Mucosa of descending colon (tissue), 3 donors: ENCODE measurements at regions not wholly inside any gene's neighbourhood (a gene's known extent, or its start where the extent isn't known, plus 50 kb on each side); places are given as distances from the start of the nearest gene placed in this dataset.

Experiments
- ATAC-seq: fragments of 200-7000 bp; cut with Tn5 transposase; one replicate; pipeline ENCODE4 v1.9.1; 2020; ENCODE audit warnings: mild to moderate bottlenecking, moderate library complexity
- DNase-seq, 3 donors: peaks; one replicate each; pipeline ENCODE4 v3.0.0-alpha.2; 2020
- H3K36me3 ChIP-seq: fragments of 200-600 bp; one replicate; pipeline ENCODE4 v1.8.0; 2021; ENCODE audit warnings: low read depth, mild to moderate bottlenecking
- H3K4me1 ChIP-seq: fragments of 200-600 bp; one replicate; pipeline ENCODE4 v1.8.0; 2021; ENCODE audit warnings: low read depth, mild to moderate bottlenecking
- H3K4me3 ChIP-seq: fragments of 200-600 bp; one replicate; pipeline ENCODE4 v1.8.0; 2021; ENCODE audit warnings: mild to moderate bottlenecking
- H3K9me3 ChIP-seq: fragments of 200-600 bp; one replicate; pipeline ENCODE4 v1.8.0; 2021; ENCODE audit warnings: mild to moderate bottlenecking
- intact Hi-C, 2 donors: fragments of 100-400 bp; cut with DNase I in 1 of 2; cut with micrococcal nuclease in 1 of 2; formaldehyde crosslinking; loops; one replicate each; pipeline versions ENCODE4 v1.11.0 to v1.11.1; 2022; cut with DNase I, micrococcal nuclease
- TF ChIP-seq, protein P1 (sequence below): fragments of 200-600 bp; IDR thresholded peaks from one replicate; pipeline ENCODE4 v1.8.0; 2022; ENCODE audit warnings: antibody characterized with exemption, mild to moderate bottlenecking
- donor health status: DM: no; HTN: no; CAD: no; lungs with moderate emphysema.
- donor health status: DM: no; HTN: no; CAD: no.
- donor health status: DM: no; HTN: yes; CAD: no.

DNA sequence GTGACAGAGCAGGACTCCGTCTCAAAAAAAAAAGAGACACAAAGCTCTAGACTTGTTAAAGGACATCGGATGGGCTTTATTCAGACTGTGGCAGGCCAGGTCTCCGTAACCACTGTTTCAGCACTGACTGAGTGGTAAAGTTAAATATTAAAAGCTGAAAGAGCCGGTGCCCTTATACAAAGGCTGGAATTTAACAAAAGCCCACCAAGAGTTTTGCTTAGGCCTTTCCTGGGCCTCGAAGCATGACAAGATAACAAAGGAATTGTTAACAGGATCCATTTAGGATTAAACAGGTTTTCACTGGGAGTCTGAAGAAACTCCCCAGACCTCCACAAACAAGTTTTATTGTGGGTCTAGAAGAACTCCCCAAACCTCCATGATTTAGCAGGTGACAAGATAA lies 727.8 kb downstream of the TYW1 start:
- intact Hi-C loops: no loop called here
- H3K36me3 ChIP-seq: no peaks in the 10 kb centered on the region

DNA sequence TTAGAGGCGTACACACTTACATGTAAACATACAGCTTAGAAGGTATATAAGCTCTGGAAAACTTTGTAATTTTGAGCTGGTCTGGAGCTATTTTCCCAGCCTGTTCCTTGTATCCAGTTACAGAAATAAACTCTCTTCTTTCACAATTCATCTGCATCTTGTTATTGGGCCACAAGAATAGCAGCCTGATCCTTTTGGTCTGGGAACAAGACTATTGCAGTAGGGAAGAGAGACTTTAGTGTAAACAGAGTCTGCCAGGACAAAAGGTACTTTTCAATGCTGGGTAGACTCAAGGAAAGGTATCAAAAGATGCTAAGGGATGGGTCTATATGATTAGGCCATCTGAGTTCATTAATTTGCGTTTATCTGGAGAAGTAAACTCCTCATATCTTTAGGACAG lies 728.3 kb downstream of the TYW1 start:
- DNase-seq: no peak
- no peak for ATAC-seq
- Histone ChIP-seq H3K9me3 (peaks cover 38% of the 10 kb centered on the region), H3K4me1 (no peaks in the 10 kb centered on the region), H3K4me3 (no peak overlapping the region), H3K36me3 (no peaks in the 10 kb centered on the region)
- TF ChIP-seq, protein P1, sequence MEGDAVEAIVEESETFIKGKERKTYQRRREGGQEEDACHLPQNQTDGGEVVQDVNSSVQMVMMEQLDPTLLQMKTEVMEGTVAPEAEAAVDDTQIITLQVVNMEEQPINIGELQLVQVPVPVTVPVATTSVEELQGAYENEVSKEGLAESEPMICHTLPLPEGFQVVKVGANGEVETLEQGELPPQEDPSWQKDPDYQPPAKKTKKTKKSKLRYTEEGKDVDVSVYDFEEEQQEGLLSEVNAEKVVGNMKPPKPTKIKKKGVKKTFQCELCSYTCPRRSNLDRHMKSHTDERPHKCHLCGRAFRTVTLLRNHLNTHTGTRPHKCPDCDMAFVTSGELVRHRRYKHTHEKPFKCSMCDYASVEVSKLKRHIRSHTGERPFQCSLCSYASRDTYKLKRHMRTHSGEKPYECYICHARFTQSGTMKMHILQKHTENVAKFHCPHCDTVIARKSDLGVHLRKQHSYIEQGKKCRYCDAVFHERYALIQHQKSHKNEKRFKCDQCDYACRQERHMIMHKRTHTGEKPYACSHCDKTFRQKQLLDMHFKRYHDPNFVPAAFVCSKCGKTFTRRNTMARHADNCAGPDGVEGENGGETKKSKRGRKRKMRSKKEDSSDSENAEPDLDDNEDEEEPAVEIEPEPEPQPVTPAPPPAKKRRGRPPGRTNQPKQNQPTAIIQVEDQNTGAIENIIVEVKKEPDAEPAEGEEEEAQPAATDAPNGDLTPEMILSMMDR: no peak
- intact Hi-C loops: no loop called here

More for the DNA sequence above, 727.8 kb downstream of the TYW1 start:
- no peak for DNase-seq
- TF ChIP-seq, protein P1: no peak
- Histone ChIP-seq H3K4me3 (no peak overlapping the region), H3K9me3 (peaks cover 41% of the 10 kb centered on the region), H3K4me1 (no peaks in the 10 kb centered on the region)
- no peak for ATAC-seq

DNA sequence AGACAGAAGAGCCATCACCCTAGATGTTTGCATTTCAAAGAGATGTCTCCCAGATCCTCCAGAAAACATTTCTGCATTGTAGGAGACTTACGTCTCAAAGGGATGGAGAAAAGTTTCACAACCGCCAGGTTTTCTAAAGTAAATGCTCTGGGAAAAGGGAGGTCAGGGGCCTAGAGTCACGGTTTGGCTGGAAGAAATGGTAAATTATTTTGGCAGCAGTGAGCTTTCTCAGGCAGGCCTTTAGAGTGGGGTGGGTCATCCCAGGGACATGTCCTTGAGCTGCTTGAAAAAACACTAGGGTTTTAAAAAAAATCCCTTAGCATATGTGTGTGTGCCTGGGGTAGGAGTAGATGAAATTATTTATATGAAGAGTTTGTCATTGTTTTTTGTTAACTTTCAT lies 728.8 kb downstream of the TYW1 start:
- no peaks in the 10 kb centered on the region for H3K36me3 ChIP-seq
- intact Hi-C loops: no loop called here
- no peak for ATAC-seq
- no peak overlapping the region for H3K4me3 ChIP-seq
- peaks cover 37% of the 10 kb centered on the region for H3K9me3 ChIP-seq
- TF ChIP-seq, protein P1: no peak
- H3K4me1 ChIP-seq: no peaks in the 10 kb centered on the region
- no peak for DNase-seq

DNA sequence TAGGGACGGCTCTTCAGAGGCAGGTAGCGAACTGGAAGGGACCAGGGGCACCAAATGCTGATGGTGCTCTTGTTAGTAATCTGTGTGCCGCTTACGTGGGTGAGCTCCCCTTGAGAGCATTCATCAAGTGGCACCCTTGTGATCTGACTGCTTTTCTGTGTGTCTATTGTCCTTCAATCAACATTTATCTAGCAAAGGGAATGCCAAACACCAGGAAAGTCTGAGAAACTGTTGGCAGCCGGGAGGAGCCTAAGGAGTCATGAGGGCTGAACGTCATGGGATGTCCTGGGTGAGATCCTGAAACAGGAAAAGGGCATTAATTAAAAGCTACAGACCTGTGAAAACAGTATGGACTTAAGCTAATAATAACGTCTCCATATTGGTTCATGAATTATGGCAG lies 733.1 kb downstream of the TYW1 start:
- ATAC-seq: no peak
- intact Hi-C loops: no loop called here
- Histone ChIP-seq H3K36me3 (no peaks in the 10 kb centered on the region), H3K4me3 (no peak overlapping the region), H3K9me3 (peaks cover 31% of the 10 kb centered on the region), H3K4me1 (no peaks in the 10 kb centered on the region)
- TF ChIP-seq, protein P1: no peak
- DNase-seq: no peak

DNA sequence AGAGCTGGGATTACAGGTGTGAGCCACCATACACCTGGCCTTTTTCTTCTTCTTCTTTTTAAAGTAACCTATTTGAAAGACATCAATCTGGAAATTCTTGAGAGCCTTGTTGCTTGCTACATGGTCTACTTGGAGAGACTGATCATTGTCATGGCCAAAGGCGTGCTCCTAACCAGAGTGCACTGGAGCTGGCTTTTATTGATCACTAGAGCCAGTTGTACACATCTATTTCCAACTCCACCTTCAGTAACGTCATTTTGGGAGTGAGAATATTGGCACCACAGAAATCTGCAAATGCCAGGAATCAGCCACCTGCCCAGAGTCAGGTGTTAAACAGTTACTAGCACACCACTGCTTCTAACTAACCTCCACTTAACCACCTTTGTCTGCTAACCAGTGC lies 735.1 kb downstream of the TYW1 start:
- ATAC-seq: no peak

More for the DNA sequence above, 735.1 kb downstream of the TYW1 start:
- intact Hi-C loops: no loop called here
- no peak overlapping the region for H3K4me3 ChIP-seq
- no peaks in the 10 kb centered on the region for H3K4me1 ChIP-seq
- no peaks in the 10 kb centered on the region for H3K36me3 ChIP-seq
- H3K9me3 ChIP-seq: peaks cover 38% of the 10 kb centered on the region
- no peak for DNase-seq
- TF ChIP-seq, protein P1: no peak
